SK-N-MC (cell line): ENCODE measurements at regions not wholly inside any gene's neighbourhood (a gene's known extent, or its start where the extent isn't known, plus 50 kb on each side); places are given as distances from the start of the nearest gene placed in this dataset.

Source experiments
- EZH2 ChIP-seq: fragments of 200-600 bp; sonication (generic); IDR thresholded peaks from one replicate; pipeline ENCODE4 v1.6.1; 2017; ENCODE audit warnings: antibody characterized with exemption
- POLR2AphosphoS5 ChIP-seq: IDR thresholded peaks from 2 replicates; pipeline ENCODE4 v1.6.1; 2012; ENCODE audit warnings: mild to moderate bottlenecking, low read depth, low read length, borderline replicate concordance

- TF ChIP-seq EZH2 (no peak), POLR2AphosphoS5 (no peak)
Measured at GRCh38 chr2:213216461-213216860, 65.0 kb upstream of the IKZF2 start.
